ENCODE measurements at regions not wholly inside any gene's neighbourhood (a gene's known extent, or its start where the extent isn't known, plus 50 kb on each side); places are given as distances from the start of the nearest gene placed in this dataset.

DNA sequence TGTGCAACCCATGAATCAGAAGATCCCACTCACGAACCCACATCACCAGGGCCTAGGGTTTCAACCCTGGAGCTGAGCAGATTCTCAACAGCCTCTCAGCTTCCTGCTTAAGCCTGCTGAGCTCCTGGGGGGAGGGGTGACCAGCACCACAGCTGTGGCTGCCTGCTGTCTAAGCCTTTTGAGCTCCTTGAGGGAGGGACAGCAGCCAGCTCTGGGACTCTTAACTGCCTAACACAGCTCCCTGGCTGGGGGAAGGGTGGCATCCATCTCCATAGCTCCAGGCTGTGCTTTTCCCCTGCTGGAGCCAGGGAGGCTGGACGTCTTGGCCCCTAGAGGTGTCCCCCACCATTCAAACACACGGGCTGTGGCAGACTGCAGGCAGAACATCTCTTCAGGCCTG is 250.3 kb downstream of the DMAC1 start:
- H3K27me3 Mint-ChIP-seq (ENCODE audit: low read depth): peaks cover 10% of the 10 kb centered on the region
- H3K4me3 Mint-ChIP-seq (ENCODE audit: unreplicated experiment): no peak overlapping the region
- no peaks in the 10 kb centered on the region for H3K36me3 Mint-ChIP-seq (ENCODE audit: low read depth)
- no peaks in the 10 kb centered on the region for H3K4me1 Mint-ChIP-seq (ENCODE audit: low read depth)
- no peak for DNase-seq (ENCODE audit: low spot score)
- H3K27ac Mint-ChIP-seq (ENCODE audit: unreplicated experiment): no peak overlapping the region
- TF ChIP-seq, protein P1, sequence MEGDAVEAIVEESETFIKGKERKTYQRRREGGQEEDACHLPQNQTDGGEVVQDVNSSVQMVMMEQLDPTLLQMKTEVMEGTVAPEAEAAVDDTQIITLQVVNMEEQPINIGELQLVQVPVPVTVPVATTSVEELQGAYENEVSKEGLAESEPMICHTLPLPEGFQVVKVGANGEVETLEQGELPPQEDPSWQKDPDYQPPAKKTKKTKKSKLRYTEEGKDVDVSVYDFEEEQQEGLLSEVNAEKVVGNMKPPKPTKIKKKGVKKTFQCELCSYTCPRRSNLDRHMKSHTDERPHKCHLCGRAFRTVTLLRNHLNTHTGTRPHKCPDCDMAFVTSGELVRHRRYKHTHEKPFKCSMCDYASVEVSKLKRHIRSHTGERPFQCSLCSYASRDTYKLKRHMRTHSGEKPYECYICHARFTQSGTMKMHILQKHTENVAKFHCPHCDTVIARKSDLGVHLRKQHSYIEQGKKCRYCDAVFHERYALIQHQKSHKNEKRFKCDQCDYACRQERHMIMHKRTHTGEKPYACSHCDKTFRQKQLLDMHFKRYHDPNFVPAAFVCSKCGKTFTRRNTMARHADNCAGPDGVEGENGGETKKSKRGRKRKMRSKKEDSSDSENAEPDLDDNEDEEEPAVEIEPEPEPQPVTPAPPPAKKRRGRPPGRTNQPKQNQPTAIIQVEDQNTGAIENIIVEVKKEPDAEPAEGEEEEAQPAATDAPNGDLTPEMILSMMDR (IDR thresholded peaks at IDR 0.05): no peak
- H3K9me3 Mint-ChIP-seq (ENCODE audit: low read depth): peaks cover 3% of the 10 kb centered on the region

DNA sequence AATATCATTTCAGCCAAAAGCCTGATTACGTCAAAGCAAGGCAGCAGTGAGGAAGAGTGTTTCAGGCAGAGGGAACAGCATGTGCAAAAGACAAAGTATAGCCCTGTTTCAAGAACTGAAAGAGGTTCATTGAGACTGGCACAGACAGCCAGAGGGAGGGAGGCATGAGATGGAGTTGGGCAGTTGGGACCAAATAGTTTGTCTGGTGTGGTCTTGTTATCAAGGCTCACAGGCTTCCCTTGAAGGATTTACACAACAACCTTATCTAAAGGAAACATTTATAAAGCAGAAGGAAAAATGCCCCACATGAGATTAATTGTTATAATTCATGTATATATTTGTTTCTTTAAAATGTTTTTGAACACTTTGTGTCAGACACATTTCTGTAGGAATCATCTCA is 253.3 kb downstream of the DMAC1 start:
- peaks cover 18% of the 10 kb centered on the region for H3K27me3 Mint-ChIP-seq (ENCODE audit: low read depth)
- H3K9me3 Mint-ChIP-seq (ENCODE audit: low read depth): no peaks in the 10 kb centered on the region
- no peak for DNase-seq (ENCODE audit: low spot score)
- H3K27ac Mint-ChIP-seq (ENCODE audit: unreplicated experiment): no peak overlapping the region
- TF ChIP-seq, protein P1 (IDR thresholded peaks at IDR 0.05): no peak
- no peaks in the 10 kb centered on the region for H3K36me3 Mint-ChIP-seq (ENCODE audit: low read depth)
- H3K4me3 Mint-ChIP-seq (ENCODE audit: unreplicated experiment): no peak overlapping the region
- H3K4me1 Mint-ChIP-seq (ENCODE audit: low read depth): no peaks in the 10 kb centered on the region

DNA sequence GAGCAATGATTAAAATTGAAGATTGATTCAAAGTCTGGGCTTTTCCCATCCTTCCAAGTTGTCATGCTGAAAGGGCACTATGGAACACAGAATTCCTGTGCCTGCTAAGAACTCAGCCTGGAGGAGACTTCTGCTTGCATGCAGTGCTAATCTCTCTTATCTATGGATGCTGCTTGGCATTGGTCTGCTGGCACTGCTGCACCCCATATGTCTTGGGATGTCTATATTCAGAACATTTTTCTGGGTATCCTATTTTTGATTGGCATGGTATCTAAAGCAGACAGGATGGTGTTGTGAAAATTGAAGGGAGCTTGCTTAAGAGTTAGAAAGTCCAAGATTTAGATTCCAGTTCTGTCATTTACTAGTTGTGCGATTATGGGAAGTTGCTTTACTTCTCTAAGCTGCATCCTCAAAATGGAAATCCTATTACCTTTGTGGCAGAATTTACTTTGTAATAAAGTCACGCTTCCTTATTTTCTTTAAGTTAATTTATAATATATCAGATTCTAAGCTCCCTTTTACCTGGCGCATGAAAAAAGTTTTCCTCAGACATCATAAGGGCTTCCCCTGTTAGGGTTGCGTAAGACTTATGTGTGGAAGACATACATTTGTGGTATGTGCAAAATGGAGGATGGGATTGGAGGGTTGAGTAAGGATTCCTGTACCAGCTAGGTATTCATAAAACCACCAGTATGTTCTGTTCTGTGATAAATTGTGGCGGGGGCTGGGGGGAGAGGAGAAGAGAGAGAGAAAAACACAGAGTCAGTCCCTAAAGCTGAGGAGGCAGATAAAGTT is 254.0 kb downstream of the DMAC1 start:
- Mint-ChIP-seq H3K4me1 (ENCODE audit: low read depth) (no peaks in the 10 kb centered on the region), H3K27me3 (ENCODE audit: low read depth) (peaks cover 21% of the 10 kb centered on the region), H3K4me3 (ENCODE audit: unreplicated experiment) (no peak overlapping the region), H3K9me3 (ENCODE audit: low read depth) (no peaks in the 10 kb centered on the region), H3K36me3 (ENCODE audit: low read depth) (no peaks in the 10 kb centered on the region), H3K27ac (ENCODE audit: unreplicated experiment) (no peak overlapping the region)
- TF ChIP-seq, protein P1 (IDR thresholded peaks at IDR 0.05): no peak
- DNase-seq (ENCODE audit: low spot score): no peak

DNA sequence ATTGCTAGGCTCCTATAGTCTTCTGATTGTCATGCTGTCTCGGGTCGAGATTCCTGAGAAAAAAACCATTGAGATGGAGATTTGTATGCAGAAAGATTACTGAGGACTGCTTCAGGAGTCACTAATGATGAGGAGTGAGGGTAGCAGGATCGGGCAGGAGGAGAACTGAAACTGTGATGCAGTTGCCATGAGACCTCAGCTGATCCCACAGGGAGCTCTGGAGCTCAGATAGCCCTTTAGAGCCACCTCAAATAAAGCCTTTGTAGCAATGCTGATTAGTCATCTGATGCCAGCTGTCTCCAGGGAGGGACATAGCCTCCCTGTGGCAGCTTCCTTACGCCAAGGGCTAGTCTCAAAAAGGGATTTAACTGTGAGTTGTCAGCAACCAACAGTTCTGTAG is 256.9 kb downstream of the DMAC1 start:
- Mint-ChIP-seq H3K9me3 (ENCODE audit: low read depth) (no peaks in the 10 kb centered on the region), H3K36me3 (ENCODE audit: low read depth) (no peaks in the 10 kb centered on the region), H3K4me1 (ENCODE audit: low read depth) (no peaks in the 10 kb centered on the region), H3K4me3 (ENCODE audit: unreplicated experiment) (no peak overlapping the region), H3K27ac (ENCODE audit: unreplicated experiment) (no peak overlapping the region), H3K27me3 (ENCODE audit: low read depth) (peaks cover 22% of the 10 kb centered on the region)
- TF ChIP-seq, protein P1 (IDR thresholded peaks at IDR 0.05): no peak
- no peak for DNase-seq (ENCODE audit: low spot score)

DNA sequence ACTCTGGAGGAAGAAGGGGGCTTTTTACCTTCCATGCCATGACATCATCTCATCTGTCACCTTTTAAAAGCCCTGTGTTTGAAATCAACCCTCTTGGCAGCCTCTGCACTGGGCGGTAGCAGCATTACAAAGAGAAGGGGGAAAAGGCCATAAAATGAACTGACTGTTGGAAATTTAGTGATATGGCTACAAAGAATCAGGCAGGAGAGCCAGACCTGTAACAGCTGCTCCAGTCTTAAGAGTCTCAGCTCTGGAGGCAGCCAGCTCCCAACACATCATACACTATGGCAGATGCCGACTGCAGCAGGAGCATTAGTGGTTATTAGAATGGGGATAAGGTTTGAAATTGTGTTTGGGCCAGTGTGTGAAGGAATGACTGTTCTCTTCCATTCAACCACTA is 257.5 kb downstream of the DMAC1 start:
- H3K9me3 Mint-ChIP-seq (ENCODE audit: low read depth): no peaks in the 10 kb centered on the region
- no peaks in the 10 kb centered on the region for H3K4me1 Mint-ChIP-seq (ENCODE audit: low read depth)
- H3K27me3 Mint-ChIP-seq (ENCODE audit: low read depth): peaks cover 22% of the 10 kb centered on the region
- TF ChIP-seq, protein P1 (IDR thresholded peaks at IDR 0.05): no peak
- H3K4me3 Mint-ChIP-seq (ENCODE audit: unreplicated experiment): no peak overlapping the region
- no peak for DNase-seq (ENCODE audit: low spot score)
- no peaks in the 10 kb centered on the region for H3K36me3 Mint-ChIP-seq (ENCODE audit: low read depth)
- H3K27ac Mint-ChIP-seq (ENCODE audit: unreplicated experiment): no peak overlapping the region
